HEK293 (cell line): ENCODE measurements at regions not wholly inside any gene's neighbourhood (a gene's known extent, or its start where the extent isn't known, plus 50 kb on each side); places are given as distances from the start of the nearest gene placed in this dataset.

Source experiments
- CTCF ChIP-seq: fragments of 450-650 bp; formaldehyde crosslinking; IDR thresholded peaks from 2 replicates; pipeline ENCODE4 v1.5.1; 2016; ENCODE audit warnings: missing biosample characterization, missing genetic modification characterization
- MEIS1 ChIP-seq: sonication (generic); formaldehyde crosslinking; IDR thresholded peaks from 2 replicates; pipeline ENCODE4 v1.8.1; 2022; ENCODE audit warnings: missing genetic modification reagents, mild to moderate bottlenecking, borderline replicate concordance
- REST ChIP-seq: fragments of 450-650 bp; formaldehyde crosslinking; IDR thresholded peaks from 2 replicates; pipeline ENCODE4 v1.5.1; 2016; ENCODE audit warnings: missing biosample characterization, missing genetic modification characterization
- SETDB1 ChIP-seq: IDR thresholded peaks from one replicate; pipeline ENCODE4 v1.6.1; 2017; ENCODE audit warnings: mild to moderate bottlenecking, low read length, moderate library complexity, mixed read lengths; ENCODE audit not compliant: insufficient read length
- ZNF292 ChIP-seq: fragments of 450-650 bp; formaldehyde crosslinking; IDR thresholded peaks from 2 replicates; pipeline ENCODE4 v1.5.1; 2016; ENCODE audit warnings: low read depth, missing biosample characterization, missing genetic modification characterization, borderline replicate concordance
- ZNF518A ChIP-seq: fragments of 450-650 bp; formaldehyde crosslinking; conservative IDR thresholded peaks from 2 replicates; pipeline ENCODE4 v1.5.1; 2016; ENCODE audit warnings: low read depth, missing biosample characterization, missing genetic modification characterization
- ZNF561 ChIP-seq: fragments of 450-650 bp; IDR thresholded peaks from 2 replicates; pipeline ENCODE4 v1.5.1; 2018; ENCODE audit warnings: missing biosample characterization, missing genetic modification characterization, borderline replicate concordance

GRCh38 chr5:1959725-1960581 is 77.2 kb upstream of the IRX4 start:
- TF ChIP-seq ZNF561 (tag by site-specific recombination) (no peak), CTCF (tag by site-specific recombination) (no peak), MEIS1 (CRISPR knock-in tag) (no peak), ZNF518A (tag by site-specific recombination) (no peak), ZNF292 (no peak), REST (no peak), SETDB1 (no peak)
